ENCODE measurements at regions not wholly inside any gene's neighbourhood (a gene's known extent, or its start where the extent isn't known, plus 50 kb on each side); places are given as distances from the start of the nearest gene placed in this dataset.

GRCh38 chr7:67821116-67821515 lies 824.5 kb downstream of the TYW1 start:
- no peak for DNase-seq
- no peak for TF ChIP-seq CTCF (IDR thresholded peaks at IDR 0.05)
- Histone ChIP-seq H3K4me3 (no peak overlapping the region), H3K27me3 (no peaks in the 10 kb centered on the region), H3K9ac (ENCODE audit: low read depth in 2 of 2, low read length in 2 of 2) (no peak overlapping the region), H3K27ac (no peak overlapping the region), H3K4me1 (no peaks in the 10 kb centered on the region), H3K36me3 (no peaks in the 10 kb centered on the region), H3K9me3 (no peaks in the 10 kb centered on the region)
- intact Hi-C loops (cut with DNase I) = no loop called here

- Histone ChIP-seq H3K36me3 (no peaks in the 10 kb centered on the region), H3K9me3 (no peaks in the 10 kb centered on the region), H3K4me3 (no peak overlapping the region), H3K27me3 (no peaks in the 10 kb centered on the region), H3K4me1 (no peaks in the 10 kb centered on the region), H3K9ac (ENCODE audit: low read depth in 2 of 2, low read length in 2 of 2) (no peak overlapping the region), H3K27ac (no peak overlapping the region)
- DNase-seq = no peak
- TF ChIP-seq CTCF (IDR thresholded peaks at IDR 0.05) = no peak
- intact Hi-C loops (cut with DNase I) = no loop called here
Measured at GRCh38 chr7:67823345-67823744, 826.7 kb downstream of the TYW1 start.

GRCh38 chr7:67825356-67825755 lies 828.7 kb downstream of the TYW1 start:
- TF ChIP-seq CTCF (IDR thresholded peaks at IDR 0.05) = no peak
- Histone ChIP-seq H3K27me3 (no peaks in the 10 kb centered on the region), H3K9me3 (no peaks in the 10 kb centered on the region), H3K9ac (ENCODE audit: low read depth in 2 of 2, low read length in 2 of 2) (no peak overlapping the region), H3K27ac (no peak overlapping the region), H3K4me3 (no peak overlapping the region), H3K36me3 (no peaks in the 10 kb centered on the region), H3K4me1 (no peaks in the 10 kb centered on the region)
- intact Hi-C loops (cut with DNase I) = no loop called here
- no peak for DNase-seq

GRCh38 chr7:67841896-67842295 lies 845.3 kb downstream of the TYW1 start:
- Histone ChIP-seq H3K9me3 (no peaks in the 10 kb centered on the region), H3K4me3 (no peak overlapping the region), H3K9ac (ENCODE audit: low read depth in 2 of 2, low read length in 2 of 2) (no peak overlapping the region), H3K27ac (no peak overlapping the region), H3K27me3 (no peaks in the 10 kb centered on the region), H3K36me3 (no peaks in the 10 kb centered on the region), H3K4me1 (no peaks in the 10 kb centered on the region)
- intact Hi-C loops (cut with DNase I) = no loop called here
- no peak for DNase-seq
- TF ChIP-seq CTCF (IDR thresholded peaks at IDR 0.05) = no peak

GRCh38 chr7:67842571-67842970 lies 845.9 kb downstream of the TYW1 start:
- intact Hi-C loops (cut with DNase I) = no loop called here
- TF ChIP-seq CTCF (IDR thresholded peaks at IDR 0.05) = no peak
- no peaks in the 10 kb centered on the region for H3K9me3 ChIP-seq

More at GRCh38 chr7:67842571-67842970, 845.9 kb downstream of the TYW1 start:
- Histone ChIP-seq H3K9ac (ENCODE audit: low read depth in 2 of 2, low read length in 2 of 2) (no peak overlapping the region), H3K4me1 (no peaks in the 10 kb centered on the region), H3K36me3 (no peaks in the 10 kb centered on the region), H3K4me3 (no peak overlapping the region), H3K27me3 (no peaks in the 10 kb centered on the region), H3K27ac (no peak overlapping the region)
- DNase-seq = no peak

Data from colonic mucosa (tissue), 4 donors.